Stimulated activated naive B cell treated with anti-CD40 and anti-IgM and Interleukin-4, amounts not matched to agents 10 μg/mL and 1 μg/mL and 100 μg/mL, for 72 hours (primary cell): ENCODE measurements at regions not wholly inside any gene's neighbourhood (a gene's known extent, or its start where the extent isn't known, plus 50 kb on each side); places are given as distances from the start of the nearest gene placed in this dataset.
"Not testable (repeated sequence)": the region's sequence is repeated elsewhere in the genome, so short reads cannot be mapped to it uniquely, and the experiment has no call there.

Experiments used
- ATAC-seq, 2 donors: fragments of 150-1000 bp; cut with Tn5 transposase; replicated peaks; 2 replicates each; pipeline ENCODE4 v1.10.0; 2021; ENCODE audit warnings: moderate library complexity in 1 of 2
- DNase-seq: peaks from one replicate; pipeline ENCODE4 v3.0.0; 2021
- H3K27ac Mint-ChIP-seq: one replicate; pipeline ENCODE4 v1.8.0; 2022; ENCODE audit warnings: mild to moderate bottlenecking, mixed read lengths
- H3K27me3 Mint-ChIP-seq, 2 donors: one replicate each; pipeline ENCODE4 v1.8.0; 2022; ENCODE audit warnings: mixed read lengths in 2 of 2
- H3K36me3 Mint-ChIP-seq, 2 donors: one replicate each; pipeline ENCODE4 v1.8.0; 2022; ENCODE audit warnings: mixed read lengths in 2 of 2, mild to moderate bottlenecking in 1 of 2
- H3K4me1 Mint-ChIP-seq, 2 donors: one replicate each; pipeline ENCODE4 v1.8.0; 2022; ENCODE audit warnings: mixed read lengths in 2 of 2, mild to moderate bottlenecking in 1 of 2
- H3K4me3 Mint-ChIP-seq, 2 donors: one replicate each; pipeline ENCODE4 v1.8.0; 2022; ENCODE audit warnings: mild to moderate bottlenecking in 2 of 2, mixed read lengths in 2 of 2, moderate library complexity in 1 of 2
- H3K9me3 Mint-ChIP-seq, 2 donors: one replicate each; pipeline ENCODE4 v1.8.0; 2022; ENCODE audit warnings: mixed read lengths in 2 of 2, mild to moderate bottlenecking in 1 of 2

DNA sequence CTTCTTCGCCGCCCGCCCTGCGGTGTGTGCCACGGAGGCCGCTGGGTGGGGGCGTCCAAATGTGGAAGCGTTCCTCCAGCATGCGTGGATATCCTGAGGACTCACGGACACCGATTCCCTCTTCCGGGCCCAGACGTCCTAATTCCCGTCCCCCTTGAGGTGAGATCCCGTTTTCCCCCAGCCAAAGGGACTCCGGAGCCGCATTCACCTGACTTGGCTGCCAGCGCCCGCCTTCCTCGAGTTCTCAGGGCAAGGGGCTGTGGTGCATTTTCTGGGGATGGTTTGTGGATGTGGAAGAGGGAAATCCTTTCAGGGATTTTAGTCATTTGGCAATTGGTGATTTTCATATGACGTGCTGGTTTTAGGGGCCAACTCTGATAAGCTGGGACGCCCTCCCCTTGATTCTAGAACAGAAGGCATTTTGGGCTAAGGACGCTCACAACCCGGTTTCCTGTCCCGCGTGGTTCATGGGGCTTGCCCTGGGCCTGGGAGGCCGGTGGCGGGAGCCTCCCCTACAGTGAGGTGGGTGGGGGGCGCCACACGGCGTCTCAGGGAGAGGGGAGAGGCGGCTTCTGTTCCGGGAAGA lies 165.4 kb downstream of the ACTR3B start:
- H3K27me3 Mint-ChIP-seq = peaks cover 36 to 50% of the 10 kb centered on the region in 2 donors
- ATAC-seq = no peak
- peaks cover 0 to 9% of the 10 kb centered on the region in 2 donors for H3K4me1 Mint-ChIP-seq
- no peak overlapping the region for H3K27ac Mint-ChIP-seq
- peak overlapping the region in 1 of 2 donors; percentile 52 for H3K4me3 Mint-ChIP-seq
- H3K36me3 Mint-ChIP-seq = peaks cover 8 to 15% of the 10 kb centered on the region in 2 donors
- no peak for DNase-seq
- H3K9me3 Mint-ChIP-seq = peaks cover 17 to 18% of the 10 kb centered on the region in 2 donors

DNA sequence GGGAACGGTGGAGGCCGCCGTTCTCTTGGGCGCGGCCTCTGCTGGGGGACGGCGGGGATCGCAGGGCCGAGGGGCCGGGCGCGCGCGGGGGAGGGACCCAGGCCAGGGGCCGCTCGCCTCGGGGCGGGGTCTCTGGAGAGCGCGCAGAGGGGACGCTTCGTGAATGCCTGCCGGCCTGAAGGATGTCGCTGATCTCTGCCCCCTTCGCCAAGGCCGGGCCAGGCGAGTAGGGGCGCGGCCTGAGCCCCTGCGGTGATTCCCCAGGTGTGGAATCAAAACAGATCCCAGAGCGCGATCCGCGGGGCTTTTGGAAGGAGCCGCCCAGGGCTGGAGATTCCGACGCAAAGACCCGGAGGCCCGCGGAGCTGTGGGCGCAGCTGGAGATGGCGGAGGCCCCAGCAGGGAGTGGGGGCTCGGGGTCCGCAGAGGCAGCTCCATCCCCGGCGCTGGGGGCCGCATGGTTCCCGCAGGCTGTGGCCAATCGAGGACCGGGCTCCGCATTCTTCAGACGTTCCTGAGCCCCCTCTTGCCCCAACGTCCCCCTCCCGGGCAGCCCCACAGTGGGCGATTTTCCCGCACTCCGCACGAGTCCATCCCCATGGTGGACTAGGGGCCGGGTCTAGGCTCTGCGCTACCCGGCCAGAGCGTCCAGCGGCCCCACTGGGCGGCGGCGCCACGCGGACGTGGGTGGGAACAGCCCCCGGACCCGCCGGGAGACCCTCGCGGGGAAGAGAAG lies 166.0 kb downstream of the ACTR3B start:
- peaks cover 0 to 9% of the 10 kb centered on the region in 2 donors for H3K4me1 Mint-ChIP-seq
- DNase-seq = no peak
- peaks cover 7 to 8% of the 10 kb centered on the region in 2 donors for H3K36me3 Mint-ChIP-seq
- H3K9me3 Mint-ChIP-seq = peaks cover 12 to 15% of the 10 kb centered on the region in 2 donors
- peak in 1 of 2 donors; percentile 36 for ATAC-seq
- H3K27ac Mint-ChIP-seq = no peak overlapping the region
- peaks cover 36 to 50% of the 10 kb centered on the region in 2 donors for H3K27me3 Mint-ChIP-seq
- peak overlapping the region in 1 of 2 donors; percentile 52 for H3K4me3 Mint-ChIP-seq

DNA sequence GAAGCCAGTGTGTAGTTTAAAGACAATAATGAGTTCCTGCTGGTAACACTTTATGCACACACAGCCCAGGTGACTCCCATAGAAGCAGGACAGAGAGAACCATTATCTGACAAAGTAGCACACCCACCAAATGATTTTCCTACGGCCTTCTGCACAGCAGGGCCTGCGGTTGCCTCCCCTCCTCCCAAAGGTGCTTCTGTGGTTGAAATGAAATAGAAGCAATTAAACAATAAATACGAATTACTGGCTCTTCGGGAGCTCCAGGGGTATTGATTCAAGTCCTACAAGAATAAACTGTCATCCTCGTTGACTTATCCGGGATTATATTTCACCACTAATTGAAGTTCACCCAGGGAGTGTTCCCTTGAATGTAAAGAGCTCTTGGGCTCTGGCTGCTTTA lies 172.1 kb downstream of the ACTR3B start:
- ATAC-seq (no peak), DNase-seq (no peak)
- Mint-ChIP-seq H3K9me3 (peaks cover 0 to 6% of the 10 kb centered on the region in 2 donors), H3K4me1 (no peaks in the 10 kb centered on the region), H3K4me3 (no peak overlapping the region), H3K36me3 (no peaks in the 10 kb centered on the region), H3K27ac (no peak overlapping the region), H3K27me3 (peaks cover 4 to 11% of the 10 kb centered on the region in 2 donors)

DNA sequence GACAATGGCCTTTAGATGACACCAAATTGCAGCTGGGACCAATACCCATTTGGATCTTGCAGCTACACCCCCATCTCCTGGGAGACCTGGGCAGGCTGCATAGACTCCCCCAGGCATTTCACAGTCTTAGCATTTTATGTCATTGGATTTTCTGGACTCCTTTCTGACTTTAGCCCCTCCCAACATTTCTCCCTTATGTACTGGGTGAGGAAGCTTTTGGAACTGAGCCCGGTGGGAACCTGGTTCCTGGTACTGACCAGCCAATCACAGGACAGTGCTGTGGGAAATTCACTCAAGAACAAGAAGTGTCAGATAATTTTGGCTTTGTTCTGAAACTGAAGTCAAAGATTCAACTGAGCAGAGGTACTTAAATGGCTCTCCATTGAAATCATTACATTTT lies 177.7 kb downstream of the ACTR3B start:
- Mint-ChIP-seq H3K4me3 (no peak overlapping the region), H3K27me3 (peaks cover 0 to 9% of the 10 kb centered on the region in 2 donors), H3K4me1 (no peaks in the 10 kb centered on the region), H3K36me3 (no peaks in the 10 kb centered on the region), H3K9me3 (no peaks in the 10 kb centered on the region), H3K27ac (no peak overlapping the region)
- DNase-seq (no peak), ATAC-seq (no peak)

DNA sequence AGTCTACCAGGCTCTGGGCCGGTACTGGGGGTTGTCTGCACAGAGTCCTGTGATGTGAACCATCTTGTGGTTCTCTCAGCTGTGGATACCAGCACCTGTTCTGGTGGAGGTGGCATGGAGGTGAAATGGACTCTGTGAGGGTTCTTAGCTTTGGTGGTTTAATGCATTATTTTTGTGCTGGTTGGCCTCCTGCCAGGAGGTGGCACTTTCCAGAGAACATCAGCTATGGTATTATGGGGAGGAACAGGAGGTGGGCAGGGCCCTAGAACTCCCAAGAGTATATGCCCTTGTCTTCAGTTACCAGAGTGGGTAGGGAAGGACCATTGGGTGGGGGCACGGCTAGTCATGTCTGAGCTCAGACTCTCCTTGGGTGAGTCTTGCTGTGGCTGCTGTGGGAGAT lies 187.1 kb downstream of the ACTR3B start:
- not testable (repeated sequence) for H3K4me1 Mint-ChIP-seq, H3K9me3 Mint-ChIP-seq, H3K27ac Mint-ChIP-seq, H3K27me3 Mint-ChIP-seq, H3K4me3 Mint-ChIP-seq, H3K36me3 Mint-ChIP-seq, DNase-seq, ATAC-seq

DNA sequence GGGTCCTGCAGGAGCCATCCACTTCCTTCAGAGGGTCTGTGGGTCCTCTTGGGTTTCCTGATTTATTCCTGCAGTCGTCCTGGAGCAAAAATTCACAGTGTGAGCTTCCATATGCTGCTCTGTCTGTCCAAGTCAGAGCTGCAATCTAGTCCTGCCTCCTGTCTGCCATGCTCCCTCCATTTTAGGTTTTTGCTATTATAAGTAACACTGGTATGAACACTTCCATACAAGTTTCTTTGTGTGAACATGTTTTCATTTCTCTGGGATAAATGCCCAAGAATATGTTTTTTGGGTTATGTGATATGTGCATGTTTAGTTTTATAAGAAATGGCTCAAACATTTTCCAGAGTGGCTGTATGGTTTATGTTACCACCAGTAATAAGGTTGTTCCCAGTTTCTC lies 188.1 kb downstream of the ACTR3B start:
- ATAC-seq = no peak

DNA sequence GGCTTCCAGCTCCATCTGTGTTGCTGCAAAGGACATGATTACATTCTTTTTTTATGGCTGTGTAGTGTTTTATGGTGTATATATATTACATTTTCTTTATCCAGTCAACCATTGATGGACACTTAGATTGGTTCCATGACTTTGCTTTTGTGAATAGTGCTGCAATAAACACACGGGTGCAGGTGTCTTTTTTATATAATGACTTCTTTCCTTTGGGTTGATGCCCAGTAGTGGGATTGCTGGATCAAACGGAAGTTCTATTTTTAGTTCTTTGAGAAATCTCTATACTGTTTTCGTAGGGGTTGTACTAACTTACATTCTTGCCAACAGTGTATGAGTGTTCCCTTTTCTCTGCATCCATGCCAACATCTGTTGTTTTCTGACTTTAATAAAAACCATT lies 189.7 kb downstream of the ACTR3B start:
- peaks cover 4 to 7% of the 10 kb centered on the region in 2 donors for H3K9me3 Mint-ChIP-seq
- DNase-seq (no peak), ATAC-seq (no peak)
- H3K36me3 Mint-ChIP-seq = peaks cover 0 to 4% of the 10 kb centered on the region in 2 donors
- H3K27me3 Mint-ChIP-seq = no peaks in the 10 kb centered on the region
- H3K4me1 Mint-ChIP-seq = no peaks in the 10 kb centered on the region
- no peak overlapping the region for H3K4me3 Mint-ChIP-seq
- no peak overlapping the region for H3K27ac Mint-ChIP-seq

More for the DNA sequence above, 188.1 kb downstream of the ACTR3B start:
- Mint-ChIP-seq H3K27me3 (no peaks in the 10 kb centered on the region), H3K4me3 (no peak overlapping the region), H3K27ac (no peak overlapping the region), H3K9me3 (peaks cover 4 to 7% of the 10 kb centered on the region in 2 donors), H3K36me3 (peaks cover 0 to 4% of the 10 kb centered on the region in 2 donors), H3K4me1 (no peaks in the 10 kb centered on the region)
- DNase-seq = no peak

DNA sequence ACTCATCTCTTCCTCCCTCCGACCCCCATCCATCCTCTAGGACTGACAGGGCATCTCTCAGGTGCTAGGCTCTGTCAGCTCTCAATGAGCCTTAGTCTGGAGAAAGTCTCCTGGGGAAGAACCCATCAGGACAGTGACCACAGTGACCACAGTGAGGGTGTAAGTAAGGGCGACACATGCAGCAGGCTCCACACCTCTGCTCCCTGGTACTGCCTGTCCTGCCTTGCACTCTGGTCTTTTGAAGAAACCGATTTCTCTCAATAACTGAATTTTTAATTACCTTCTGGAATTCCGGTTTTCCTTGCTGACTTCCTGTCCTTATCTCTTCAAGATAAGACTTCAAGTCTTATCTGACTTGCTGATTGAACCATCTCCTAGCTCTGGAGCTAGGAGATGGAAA lies 190.2 kb downstream of the ACTR3B start:
- DNase-seq (no peak), ATAC-seq (no peak)
- no peaks in the 10 kb centered on the region for H3K27me3 Mint-ChIP-seq
- H3K9me3 Mint-ChIP-seq = peaks cover 4 to 7% of the 10 kb centered on the region in 2 donors
- H3K4me1 Mint-ChIP-seq = no peaks in the 10 kb centered on the region
- no peak overlapping the region for H3K27ac Mint-ChIP-seq
- H3K4me3 Mint-ChIP-seq = no peak overlapping the region
- H3K36me3 Mint-ChIP-seq = peaks cover 0 to 4% of the 10 kb centered on the region in 2 donors

DNA sequence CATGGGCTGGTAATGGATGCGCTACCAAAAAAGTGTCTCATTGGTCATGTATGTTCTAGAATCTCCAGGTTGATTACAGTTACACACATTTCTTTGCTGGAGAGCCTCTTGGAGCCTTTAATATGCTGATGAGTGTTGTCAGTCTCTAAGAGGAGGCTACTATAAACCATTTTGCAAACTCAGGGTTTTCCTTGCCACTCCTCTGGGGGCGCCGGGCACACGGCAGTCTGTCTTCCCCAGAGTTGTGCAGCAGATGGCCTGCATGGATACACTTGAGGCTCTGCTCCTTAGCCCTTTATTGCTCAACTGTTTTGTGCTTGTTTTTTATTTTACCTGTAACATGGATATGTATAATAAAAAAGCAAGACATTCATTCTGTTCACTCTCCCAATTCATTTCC lies 196.5 kb downstream of the ACTR3B start:
- no peak for ATAC-seq
- Mint-ChIP-seq H3K27ac (no peak overlapping the region), H3K27me3 (no peaks in the 10 kb centered on the region), H3K9me3 (peaks cover 4 to 7% of the 10 kb centered on the region in 2 donors), H3K36me3 (peaks cover 0 to 4% of the 10 kb centered on the region in 2 donors), H3K4me1 (no peaks in the 10 kb centered on the region), H3K4me3 (no peak overlapping the region)
- DNase-seq = no peak

DNA sequence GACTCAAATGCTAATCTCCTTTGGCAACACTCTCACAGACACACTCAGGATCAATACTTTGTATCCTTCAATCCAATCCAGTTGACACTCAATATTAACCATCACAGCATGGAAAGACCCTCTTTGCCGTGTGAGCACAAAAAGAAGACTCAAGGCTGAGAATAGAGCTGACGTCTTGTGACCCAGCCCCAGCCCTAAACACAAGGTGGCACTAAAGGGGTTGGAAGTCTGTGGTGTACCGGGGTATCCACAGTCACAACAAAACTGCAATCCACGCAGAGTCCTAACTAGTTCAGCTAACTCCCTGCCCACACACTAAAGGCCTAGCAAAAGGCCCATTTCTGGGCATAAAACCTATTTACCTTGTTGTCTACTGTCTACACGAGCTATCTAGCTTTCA lies 200.1 kb downstream of the ACTR3B start:
- ATAC-seq (no peak), DNase-seq (no peak)
- no peaks in the 10 kb centered on the region for H3K4me1 Mint-ChIP-seq
- H3K27ac Mint-ChIP-seq = no peak overlapping the region
- no peaks in the 10 kb centered on the region for H3K27me3 Mint-ChIP-seq
- peaks cover 7 to 8% of the 10 kb centered on the region in 2 donors for H3K9me3 Mint-ChIP-seq
- no peak overlapping the region for H3K4me3 Mint-ChIP-seq
- peaks cover 0 to 2% of the 10 kb centered on the region in 2 donors for H3K36me3 Mint-ChIP-seq

DNA sequence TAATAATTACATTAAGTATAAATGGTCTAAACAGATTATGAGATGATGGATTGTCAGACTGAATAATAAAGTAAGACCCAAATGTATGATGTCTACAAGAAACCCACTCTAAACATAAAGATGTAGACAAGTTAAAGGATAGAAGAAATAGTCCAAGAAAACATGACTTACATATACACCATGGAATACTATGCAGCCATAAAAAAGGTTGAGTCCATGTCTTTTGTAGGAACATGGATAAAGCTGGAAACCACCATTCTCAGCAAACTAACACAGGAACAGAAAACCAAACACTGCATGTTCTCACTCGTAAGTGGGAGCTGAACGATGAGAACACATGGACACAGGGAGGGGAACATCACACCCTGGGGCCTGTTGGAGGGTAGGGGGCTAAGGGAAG lies 202.2 kb downstream of the ACTR3B start:
- not testable (repeated sequence) for H3K27me3 Mint-ChIP-seq, H3K27ac Mint-ChIP-seq, H3K4me3 Mint-ChIP-seq, DNase-seq, ATAC-seq, H3K36me3 Mint-ChIP-seq, H3K9me3 Mint-ChIP-seq, H3K4me1 Mint-ChIP-seq

DNA sequence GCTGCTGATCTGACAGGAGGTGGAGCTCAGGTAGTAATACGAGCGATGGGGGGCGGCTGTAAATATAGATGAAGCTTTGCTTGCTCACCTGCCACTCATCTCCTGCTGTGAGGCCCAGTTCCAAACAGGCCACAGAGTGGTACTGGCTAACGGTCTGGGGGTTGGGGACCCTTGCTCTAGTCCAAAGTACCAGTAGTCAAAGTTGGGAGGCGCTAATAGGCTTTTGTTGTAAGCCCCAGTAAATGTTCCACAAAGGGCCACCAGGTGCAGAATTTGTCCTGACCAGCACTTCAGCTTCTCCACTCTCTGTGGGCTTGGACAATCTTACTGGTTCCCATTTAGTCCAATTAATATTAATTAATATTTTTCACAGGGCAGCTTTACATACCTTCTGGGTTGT lies 206.6 kb downstream of the ACTR3B start:
- H3K4me1 Mint-ChIP-seq = no peaks in the 10 kb centered on the region
- no peaks in the 10 kb centered on the region for H3K36me3 Mint-ChIP-seq
- DNase-seq = no peak
- no peaks in the 10 kb centered on the region for H3K27me3 Mint-ChIP-seq
- H3K9me3 Mint-ChIP-seq = peaks cover 7 to 11% of the 10 kb centered on the region in 2 donors
- no peak overlapping the region for H3K27ac Mint-ChIP-seq
- H3K4me3 Mint-ChIP-seq = no peak overlapping the region
- ATAC-seq = no peak

DNA sequence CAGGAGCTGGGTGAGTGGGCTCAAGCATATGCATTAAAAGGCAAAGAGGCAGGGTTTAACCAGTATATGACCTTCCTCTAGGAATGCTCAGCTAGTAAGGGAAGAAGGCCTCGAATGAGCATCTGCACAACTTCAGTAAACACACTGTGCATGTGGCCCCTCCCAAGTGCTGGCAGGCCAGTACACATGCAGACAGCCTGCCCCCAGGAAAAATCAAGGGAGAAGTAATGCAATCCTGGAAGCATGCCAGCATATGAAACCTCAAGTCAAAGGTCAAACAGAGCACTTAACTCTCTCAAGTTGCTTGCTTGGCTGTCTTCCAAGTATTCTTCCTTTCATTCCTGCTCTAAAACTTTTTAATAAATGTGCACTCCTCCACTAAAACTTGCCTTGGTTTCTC lies 208.4 kb downstream of the ACTR3B start:
- Mint-ChIP-seq H3K36me3 (peaks cover 0 to 2% of the 10 kb centered on the region in 2 donors), H3K27ac (no peak overlapping the region), H3K9me3 (peaks cover 5 to 9% of the 10 kb centered on the region in 2 donors), H3K4me3 (no peak overlapping the region), H3K4me1 (no peaks in the 10 kb centered on the region), H3K27me3 (peaks cover 0 to 10% of the 10 kb centered on the region in 2 donors)
- ATAC-seq = no peak
- no peak for DNase-seq

DNA sequence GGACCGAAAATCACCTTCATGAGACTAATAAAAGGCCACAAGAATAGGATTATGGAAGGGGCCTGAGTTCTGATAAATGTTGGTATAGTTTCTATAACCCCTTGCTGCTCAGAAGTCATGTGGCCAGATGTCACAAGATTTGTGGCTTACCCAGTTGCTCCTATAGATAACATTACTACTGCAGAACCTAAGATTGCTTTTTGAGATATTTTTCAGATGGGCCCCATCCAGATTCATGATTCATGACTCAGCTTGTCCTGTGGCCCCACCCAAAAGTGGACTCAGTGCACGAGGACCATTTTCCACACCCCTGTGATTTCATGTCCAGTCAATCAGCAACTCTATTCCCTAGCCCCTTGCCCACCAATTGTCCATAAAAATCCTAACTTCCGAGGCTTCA lies 209.0 kb downstream of the ACTR3B start:
- Mint-ChIP-seq H3K4me1 (no peaks in the 10 kb centered on the region), H3K27ac (no peak overlapping the region), H3K27me3 (peaks cover 0 to 10% of the 10 kb centered on the region in 2 donors), H3K36me3 (peaks cover 0 to 2% of the 10 kb centered on the region in 2 donors), H3K9me3 (peaks cover 6 to 9% of the 10 kb centered on the region in 2 donors), H3K4me3 (no peak overlapping the region)
- ATAC-seq (no peak), DNase-seq (no peak)

DNA sequence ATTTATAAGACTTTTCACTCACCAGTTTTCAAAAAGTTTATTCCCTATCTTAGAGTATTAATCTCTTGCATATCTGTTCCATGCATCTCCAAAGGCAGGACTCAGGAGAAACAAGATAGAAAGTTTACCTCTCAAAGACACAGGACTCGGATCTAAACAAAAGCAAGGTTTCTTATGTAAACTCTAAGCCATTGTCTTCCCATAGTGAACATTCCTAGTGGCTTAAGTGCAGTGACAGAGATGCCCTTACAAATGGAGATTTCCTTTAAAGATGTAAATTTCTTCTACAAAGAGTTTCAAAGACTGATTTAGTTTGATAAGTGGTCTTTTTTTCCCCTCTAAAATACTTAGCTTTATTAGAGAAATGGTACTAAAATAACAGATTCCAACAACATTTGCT lies 209.8 kb downstream of the ACTR3B start:
- DNase-seq = no peak

More for the DNA sequence above, 209.8 kb downstream of the ACTR3B start:
- no peaks in the 10 kb centered on the region for H3K4me1 Mint-ChIP-seq
- ATAC-seq = no peak
- H3K4me3 Mint-ChIP-seq = no peak overlapping the region
- no peak overlapping the region for H3K27ac Mint-ChIP-seq
- H3K36me3 Mint-ChIP-seq = peaks cover 0 to 2% of the 10 kb centered on the region in 2 donors
- H3K27me3 Mint-ChIP-seq = peaks cover 0 to 10% of the 10 kb centered on the region in 2 donors
- H3K9me3 Mint-ChIP-seq = peaks cover 5 to 9% of the 10 kb centered on the region in 2 donors
